B cell (primary cell): ENCODE measurements at regions not wholly inside any gene's neighbourhood (a gene's known extent, or its start where the extent isn't known, plus 50 kb on each side); places are given as distances from the start of the nearest gene placed in this dataset.
A peak's percentile ranks its signal among the peaks of the same experiment; 100 is the strongest.
"Not testable (repeated sequence)": the region's sequence is repeated elsewhere in the genome, so short reads cannot be mapped to it uniquely, and the experiment has no call there.

ENCODE experiments used
- ATAC-seq: fragments of 200-7000 bp; cut with Tn5 transposase; one replicate; pipeline ENCODE4 v1.10.0; 2021; ENCODE audit warnings: low read depth, mild to moderate bottlenecking, moderate number of reproducible peaks, moderate library complexity
- CTCF ChIA-PET: fragments of 350-600 bp; sonication (Branson Sonifier 250); formaldehyde crosslinking; loops from one replicate; lab custom pipeline; 2021; ENCODE audit warnings: antibody characterized with exemption, inconsistent platforms; lab: Charles Lee
- POLR2A ChIA-PET: fragments of 350-600 bp; sonication (Branson Sonifier 250); formaldehyde crosslinking; loops from one replicate; lab custom pipeline; 2021; ENCODE audit warnings: antibody characterized with exemption; lab: Charles Lee
- DNase-seq: peaks from one replicate; pipeline ENCODE4 v3.0.0; 2013
- H2AFZ ChIP-seq: 2 replicates; pipeline ENCODE4 v1.6.1; 2012; ENCODE audit warnings: mild to moderate bottlenecking, low read depth, low read length; ENCODE audit not compliant: insufficient read depth, poor library complexity, severe bottlenecking
- H3K27ac ChIP-seq, 2 donors: 1 replicate in 1 of 2; 2 replicates in 1 of 2; pipeline ENCODE4 v1.5.1; 2012 to 2013; ENCODE audit warnings: low read length in 2 of 2, mild to moderate bottlenecking in 2 of 2, moderate library complexity in 1 of 2
- H3K27me3 ChIP-seq, 4 experiments: fragments of 200-600 bp in 1 of 4; sonication (generic) in 1 of 4; replicated peaks in 1 of 4; 1 replicate in 2 of 4; 2 replicates in 2 of 4; pipeline versions ENCODE4 v1.6.1 to v1.7.0; 2013 to 2016; ENCODE audit warnings: low read length in 3 of 4, mild to moderate bottlenecking in 2 of 4, mixed read lengths in 1 of 4, moderate library complexity in 1 of 4; ENCODE audit not compliant: insufficient read depth in 4 of 4, control insufficient read depth in 3 of 4; ENCODE audit errors: control extremely low read depth in 1 of 4
- H3K36me3 ChIP-seq, 2 experiments: replicated peaks in 1 of 2; 1 replicate in 1 of 2; 2 replicates in 1 of 2; pipeline versions ENCODE4 v1.6.1 to v1.7.1; 2013; ENCODE audit warnings: low read length in 1 of 2; ENCODE audit not compliant: insufficient read depth in 2 of 2, control insufficient read depth in 1 of 2; ENCODE audit errors: control extremely low read depth in 1 of 2, extremely low read depth in 1 of 2
- H3K4me1 ChIP-seq, 2 donors: fragments of 200-600 bp in 1 of 2; sonication (generic) in 1 of 2; 1 replicate in 1 of 2; 2 replicates in 1 of 2; pipeline versions ENCODE4 v1.5.1 to v1.6.1; 2013 to 2017; ENCODE audit warnings: low read length in 2 of 2; ENCODE audit not compliant: control insufficient read depth in 2 of 2, insufficient read depth in 2 of 2
- H3K4me2 ChIP-seq: replicated peaks from 2 replicates; pipeline ENCODE3; 2012; ENCODE audit warnings: mild to moderate bottlenecking, low read depth, low read length; ENCODE audit not compliant: poor library complexity, severe bottlenecking
- H3K4me3 ChIP-seq, 5 experiments: fragments of 200-600 bp in 1 of 5; sonication (generic) in 1 of 5; 1 replicate in 3 of 5; 2 replicates in 2 of 5; pipeline versions ENCODE4 v1.5.1 to v1.7.0; 2011 to 2016; ENCODE audit warnings: low read length in 4 of 5, mild to moderate bottlenecking in 4 of 5, low read depth in 2 of 5, control low read depth in 1 of 5, moderate library complexity in 1 of 5; ENCODE audit not compliant: insufficient read depth in 1 of 5; ENCODE audit errors: control extremely low read depth in 1 of 5, extremely low read depth in 1 of 5
- H3K79me2 ChIP-seq: fragments of 200-600 bp; sonication (generic); one replicate; pipeline ENCODE4 v1.6.0; 2016; ENCODE audit warnings: low read length; ENCODE audit not compliant: control insufficient read depth, insufficient read depth
- H3K9ac ChIP-seq: fragments of 200-600 bp; sonication (generic); 2 replicates; pipeline ENCODE4 v1.6.1; 2017; ENCODE audit warnings: mild to moderate bottlenecking, low read length, moderate library complexity
- H3K9me3 ChIP-seq, 3 donors: one replicate each; pipeline versions ENCODE4 v1.6.1 to v1.7.1; 2013; ENCODE audit warnings: low read length in 2 of 3; ENCODE audit not compliant: control insufficient read depth in 2 of 3, insufficient read depth in 1 of 3; ENCODE audit errors: control extremely low read depth in 1 of 3
- H4K20me1 ChIP-seq: 2 replicates; pipeline ENCODE4 v1.6.0; 2012; ENCODE audit warnings: mild to moderate bottlenecking, low read length; ENCODE audit not compliant: insufficient read depth, control insufficient read depth, poor library complexity, severe bottlenecking
- H3K27ac Mint-ChIP-seq: one replicate; pipeline ENCODE4 v1.8.0; 2021; ENCODE audit warnings: mixed read lengths
- H3K27me3 Mint-ChIP-seq: one replicate; pipeline ENCODE4 v1.8.0; 2021; ENCODE audit warnings: mixed read lengths
- H3K4me1 Mint-ChIP-seq: one replicate; pipeline ENCODE4 v1.8.0; 2021; ENCODE audit warnings: mixed read lengths
- H3K4me3 Mint-ChIP-seq: one replicate; pipeline ENCODE4 v1.8.0; 2021; ENCODE audit warnings: mixed read lengths
- H3K9me3 Mint-ChIP-seq: one replicate; pipeline ENCODE4 v1.8.0; 2022; ENCODE audit warnings: mixed read lengths; ENCODE audit not compliant: insufficient read depth
- EZH2 ChIP-seq: IDR thresholded peaks from 2 replicates; pipeline ENCODE4 v1.6.1; 2012; ENCODE audit warnings: borderline replicate concordance, low read depth, mild to moderate bottlenecking, moderate library complexity, low read length; ENCODE audit not compliant: insufficient read depth, poor library complexity, severe bottlenecking
- WGBS: methylation state at CpG from one replicate; pipeline ENCODE4 v1.1.5; 2013; ENCODE audit warnings: missing lambda C conversion rate; ENCODE audit not compliant: insufficient coverage; 5-methylcytosine and 5-hydroxymethylcytosine counted together
- intact Hi-C: fragments of 100-400 bp; cut with micrococcal nuclease; formaldehyde crosslinking; loops from one replicate; pipeline ENCODE4 v1.10.0; 2022
- TF ChIP-seq, protein P1 (sequence below): fragments of 200-600 bp; IDR thresholded peaks from one replicate; pipeline ENCODE4 v1.8.0; 2022; ENCODE audit warnings: antibody characterized with exemption, mild to moderate bottlenecking

DNA sequence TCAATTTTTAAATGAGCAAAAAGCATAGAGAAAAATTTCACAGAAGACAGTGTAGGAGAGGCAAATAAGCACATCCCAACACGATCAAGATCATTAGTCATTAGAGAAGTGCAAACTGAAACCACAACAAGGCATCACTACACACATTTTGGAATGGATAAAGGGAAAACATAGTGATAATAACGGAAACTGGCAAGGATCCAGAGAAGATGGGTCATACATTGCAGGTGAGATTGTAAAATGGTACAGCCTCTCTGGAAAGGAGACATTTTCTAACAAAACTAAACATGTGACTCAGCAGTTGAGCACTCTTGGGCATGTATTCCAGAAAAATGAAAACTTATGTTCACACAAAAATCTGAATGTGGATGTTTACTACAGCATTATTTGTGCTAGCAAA lies 98.3 kb upstream of the TMEM17 start:
- Histone ChIP-seq H3K4me2 (no peak overlapping the region), H3K27me3 (peaks cover 0 to 4% (median 0%) of the 10 kb centered on the region in 4 experiments), H4K20me1 (no peaks in the 10 kb centered on the region), H3K36me3 (no peaks in the 10 kb centered on the region), H3K4me3 (no peak overlapping the region), H3K27ac (no peak overlapping the region), H3K79me2 (no peaks in the 10 kb centered on the region), H3K4me1 (peaks cover 0 to 9% of the 10 kb centered on the region in 2 donors), H2AFZ (no peak overlapping the region), H3K9ac (no peak overlapping the region), H3K9me3 (peaks cover 0 to 6% (median 5%) of the 10 kb centered on the region in 3 donors)
- ChIA-PET CTCF (no interaction called here), POLR2A (no interaction called here)
- DNase-seq (no peak), ATAC-seq (no peak)
- Mint-ChIP-seq H3K4me1 (peaks cover 21% of the 10 kb centered on the region), H3K27me3 (peaks cover 13% of the 10 kb centered on the region), H3K27ac (no peak overlapping the region), H3K4me3 (no peak overlapping the region), H3K9me3 (peaks cover 7% of the 10 kb centered on the region)
- no CpG with 5 or more reads among the region's 2 CpGs for WGBS
- intact Hi-C loops = no loop called here
- no peak for TF ChIP-seq EZH2
- TF ChIP-seq, protein P1, sequence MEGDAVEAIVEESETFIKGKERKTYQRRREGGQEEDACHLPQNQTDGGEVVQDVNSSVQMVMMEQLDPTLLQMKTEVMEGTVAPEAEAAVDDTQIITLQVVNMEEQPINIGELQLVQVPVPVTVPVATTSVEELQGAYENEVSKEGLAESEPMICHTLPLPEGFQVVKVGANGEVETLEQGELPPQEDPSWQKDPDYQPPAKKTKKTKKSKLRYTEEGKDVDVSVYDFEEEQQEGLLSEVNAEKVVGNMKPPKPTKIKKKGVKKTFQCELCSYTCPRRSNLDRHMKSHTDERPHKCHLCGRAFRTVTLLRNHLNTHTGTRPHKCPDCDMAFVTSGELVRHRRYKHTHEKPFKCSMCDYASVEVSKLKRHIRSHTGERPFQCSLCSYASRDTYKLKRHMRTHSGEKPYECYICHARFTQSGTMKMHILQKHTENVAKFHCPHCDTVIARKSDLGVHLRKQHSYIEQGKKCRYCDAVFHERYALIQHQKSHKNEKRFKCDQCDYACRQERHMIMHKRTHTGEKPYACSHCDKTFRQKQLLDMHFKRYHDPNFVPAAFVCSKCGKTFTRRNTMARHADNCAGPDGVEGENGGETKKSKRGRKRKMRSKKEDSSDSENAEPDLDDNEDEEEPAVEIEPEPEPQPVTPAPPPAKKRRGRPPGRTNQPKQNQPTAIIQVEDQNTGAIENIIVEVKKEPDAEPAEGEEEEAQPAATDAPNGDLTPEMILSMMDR = no peak

DNA sequence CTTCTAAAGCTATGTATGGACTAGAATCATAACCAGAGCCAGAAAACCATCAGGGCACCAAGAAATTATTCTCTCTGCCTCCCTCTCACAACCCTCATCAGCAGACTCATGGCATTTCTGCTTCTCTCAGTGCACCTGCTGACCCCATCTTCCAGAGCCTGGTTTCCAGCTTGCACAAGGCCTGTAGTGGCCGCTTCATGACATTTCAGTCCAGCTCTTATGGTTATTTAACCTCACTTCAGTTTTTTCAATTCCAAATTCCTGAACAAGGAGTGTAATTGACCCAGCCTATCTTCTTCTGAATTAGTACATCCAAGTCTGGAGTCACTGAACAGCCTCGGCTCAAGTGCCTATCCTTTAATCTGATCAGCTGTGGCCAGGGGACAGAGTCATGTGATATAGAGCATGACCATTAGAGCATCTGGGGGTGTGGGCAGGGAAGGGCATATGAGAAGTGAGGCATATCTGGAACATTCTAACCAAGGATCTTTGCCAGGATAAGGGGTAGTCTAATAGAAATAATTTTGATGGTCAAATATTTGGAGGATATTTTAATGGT lies 97.2 kb upstream of the TMEM17 start:
- POLR2A ChIA-PET = no interaction called here
- Histone ChIP-seq H3K9ac (no peak overlapping the region), H3K27me3 (peaks cover 0 to 4% (median 0%) of the 10 kb centered on the region in 4 experiments), H3K27ac (no peak overlapping the region), H3K4me2 (no peak overlapping the region), H3K4me3 (no peak overlapping the region), H2AFZ (no peak overlapping the region), H3K4me1 (peaks cover 4 to 14% of the 10 kb centered on the region in 2 donors), H3K79me2 (no peaks in the 10 kb centered on the region), H4K20me1 (no peaks in the 10 kb centered on the region), H3K9me3 (peaks cover 0 to 6% (median 5%) of the 10 kb centered on the region in 3 donors), H3K36me3 (no peaks in the 10 kb centered on the region)
- Mint-ChIP-seq H3K27me3 (peaks cover 13% of the 10 kb centered on the region), H3K4me1 (peaks cover 24% of the 10 kb centered on the region), H3K27ac (no peak overlapping the region), H3K9me3 (peaks cover 7% of the 10 kb centered on the region), H3K4me3 (no peak overlapping the region)
- ATAC-seq (no peak), DNase-seq (no peak)
- 100% methylated on average over 2 of the region's 2 CpGs for WGBS
- TF ChIP-seq, protein P1 = no peak
- CTCF ChIA-PET = no interaction called here
- intact Hi-C loops = no loop called here

DNA sequence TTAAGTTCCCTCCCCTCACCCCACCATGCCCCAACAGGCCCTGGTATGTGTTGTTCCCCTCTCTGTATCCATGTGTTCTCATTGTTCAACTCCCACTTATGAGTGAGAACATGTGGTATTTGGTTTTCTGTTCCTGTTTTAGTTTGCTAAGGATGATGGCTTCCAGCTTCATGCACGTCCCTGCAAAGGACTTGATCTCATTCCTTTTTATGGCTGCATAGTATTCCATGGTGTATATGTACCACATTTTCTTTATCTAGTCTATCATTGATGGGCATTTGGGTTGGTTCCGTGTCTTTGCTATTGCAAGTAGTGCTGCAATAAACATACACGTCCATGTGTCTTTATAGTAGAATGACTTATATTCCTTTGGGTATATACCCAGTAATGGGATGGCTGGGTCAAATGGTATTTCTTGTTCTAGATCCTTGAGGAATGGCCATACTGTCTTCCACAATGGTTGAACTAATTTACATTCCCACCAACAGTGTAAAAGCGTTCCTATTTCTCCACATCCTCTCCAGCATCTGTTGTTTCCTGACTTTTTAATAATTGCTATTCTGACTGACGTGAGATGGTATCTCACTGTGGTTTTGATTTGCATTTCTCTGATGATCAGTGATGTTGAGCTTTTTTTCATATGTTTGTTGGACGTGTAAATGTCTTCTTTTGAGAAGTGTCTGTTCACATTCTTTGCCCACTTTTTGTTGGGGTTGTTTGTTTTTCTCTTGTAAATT lies 93.8 kb upstream of the TMEM17 start:
- H3K9me3 ChIP-seq, H3K9ac ChIP-seq, H3K9me3 Mint-ChIP-seq, H3K36me3 ChIP-seq, POLR2A ChIA-PET, H3K27me3 ChIP-seq, H3K4me2 ChIP-seq, H3K79me2 ChIP-seq, H4K20me1 ChIP-seq, H3K27me3 Mint-ChIP-seq, H3K27ac ChIP-seq, DNase-seq, intact Hi-C loops, ATAC-seq, H3K27ac Mint-ChIP-seq, H2AFZ ChIP-seq, H3K4me3 ChIP-seq: not testable (repeated sequence)
- Mint-ChIP-seq H3K4me3 (peak overlapping the region; percentile 15), H3K4me1 (peaks cover 31% of the 10 kb centered on the region)
- peaks cover 4 to 22% of the 10 kb centered on the region in 2 donors for H3K4me1 ChIP-seq
- CTCF ChIA-PET = interaction anchor here (0.6 kb wide), 1 partner anchor 208 kb away, joined by 3 read pairs; no protein-coding TSS in a partner anchor
- 0% methylated on average over 1 of the region's 6 CpGs for WGBS
